Smooth muscle cell (in vitro differentiated cells): ENCODE measurements at regions not wholly inside any gene's neighbourhood (a gene's known extent, or its start where the extent isn't known, plus 50 kb on each side); places are given as distances from the start of the nearest gene placed in this dataset.
"Not testable (repeated sequence)": the region's sequence is repeated elsewhere in the genome, so short reads cannot be mapped to it uniquely, and the experiment has no call there.

Source experiments
- DNase-seq: peaks from one replicate; lab custom pipeline; 2025; ENCODE audit not compliant: unreplicated experiment; lab: John Stamatoyannopoulos, UW
- H2AFZ ChIP-seq: fragments of 200-600 bp; sonication (generic); 2 replicates; pipeline ENCODE4 v1.6.0; 2016; ENCODE audit warnings: antibody characterized with exemption, low read depth, mild to moderate bottlenecking
- H3F3A ChIP-seq: fragments of 200-600 bp; sonication (generic); 2 replicates; pipeline ENCODE4 v1.6.0; 2017; ENCODE audit warnings: antibody characterized with exemption, low read depth
- H3K27ac ChIP-seq: fragments of 200-600 bp; sonication (generic); 2 replicates; pipeline ENCODE4 v1.5.1; 2016; ENCODE audit warnings: low read depth, mild to moderate bottlenecking
- H3K27me3 ChIP-seq: fragments of 200-600 bp; sonication (generic); 2 replicates; pipeline ENCODE4 v1.6.1; 2016; ENCODE audit warnings: low read depth, mild to moderate bottlenecking
- H3K36me3 ChIP-seq: fragments of 200-600 bp; sonication (generic); 2 replicates; pipeline ENCODE4 v1.5.1; 2016; ENCODE audit warnings: low read depth
- H3K4me1 ChIP-seq: fragments of 200-600 bp; sonication (generic); 2 replicates; pipeline ENCODE4 v1.5.1; 2016; ENCODE audit warnings: low read depth
- H3K4me2 ChIP-seq: fragments of 200-600 bp; sonication (generic); 2 replicates; pipeline ENCODE4 v1.6.0; 2016; ENCODE audit warnings: mild to moderate bottlenecking
- H3K4me3 ChIP-seq: fragments of 200-600 bp; sonication (generic); 2 replicates; pipeline ENCODE4 v1.5.1; 2016; ENCODE audit warnings: mild to moderate bottlenecking
- H3K79me2 ChIP-seq: fragments of 200-600 bp; sonication (generic); 2 replicates; pipeline ENCODE4 v1.6.0; 2016; ENCODE audit warnings: low read depth, mild to moderate bottlenecking
- H3K9ac ChIP-seq: fragments of 200-600 bp; sonication (generic); 2 replicates; pipeline ENCODE4 v1.6.0; 2016; ENCODE audit warnings: low read depth
- H3K9me3 ChIP-seq: fragments of 200-600 bp; sonication (generic); replicated peaks from 2 replicates; pipeline ENCODE4 v1.5.1; 2016; ENCODE audit warnings: low read depth
- H4K20me1 ChIP-seq: fragments of 200-600 bp; sonication (generic); 2 replicates; pipeline ENCODE4 v1.6.0; 2016; ENCODE audit warnings: low read depth
- WGBS: methylation state at CpG from one replicate; pipeline ENCODE4 v1.1.7; 2016; ENCODE audit warnings: low lambda C conversion rate; 5-methylcytosine and 5-hydroxymethylcytosine counted together
- TF ChIP-seq, protein P1 (sequence below): fragments of 200-600 bp; sonication (generic); IDR thresholded peaks from 2 replicates; pipeline ENCODE4 v1.5.1; 2017; ENCODE audit warnings: borderline replicate concordance, mild to moderate bottlenecking, antibody characterized with exemption; ENCODE audit not compliant: insufficient read depth, poor library complexity, severe bottlenecking

DNA sequence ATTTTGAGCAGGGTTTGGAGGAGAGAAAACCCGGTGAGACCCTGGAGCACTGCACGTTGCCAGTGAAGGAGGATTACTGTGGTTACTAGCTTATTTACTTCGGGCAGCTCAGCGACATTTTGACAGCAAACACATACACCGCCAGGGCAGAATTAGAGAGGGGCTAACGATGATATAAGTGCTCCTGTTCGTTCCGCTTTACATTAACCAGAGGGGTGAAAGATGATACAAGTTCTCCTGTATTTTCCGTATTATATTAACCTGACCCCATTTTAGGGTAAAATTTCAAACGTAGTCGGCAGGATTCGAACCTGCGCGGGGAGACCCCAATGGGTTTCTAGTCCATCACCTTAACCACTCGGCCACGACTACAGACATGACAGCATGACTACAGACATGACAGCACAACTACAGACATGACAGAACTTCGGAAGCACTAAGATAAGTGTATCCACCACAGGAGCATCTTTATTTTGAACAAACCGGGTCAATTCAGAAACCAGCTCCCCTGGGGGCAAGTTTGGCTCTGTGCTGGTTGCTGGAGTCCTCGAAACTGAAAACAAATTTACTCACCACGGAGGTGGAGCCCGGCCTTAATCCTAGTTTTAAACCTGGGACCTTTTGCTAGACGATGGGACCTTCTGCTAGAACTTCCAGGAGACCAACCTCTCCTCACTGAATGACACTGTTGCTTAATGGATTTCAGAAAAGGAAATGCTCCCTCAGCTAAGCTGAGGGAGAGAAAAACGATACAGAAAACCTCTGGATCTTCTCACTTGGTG lies 80.4 kb upstream of the ZNF184 start:
- no peaks in the 10 kb centered on the region for H3K79me2 ChIP-seq
- TF ChIP-seq, protein P1, sequence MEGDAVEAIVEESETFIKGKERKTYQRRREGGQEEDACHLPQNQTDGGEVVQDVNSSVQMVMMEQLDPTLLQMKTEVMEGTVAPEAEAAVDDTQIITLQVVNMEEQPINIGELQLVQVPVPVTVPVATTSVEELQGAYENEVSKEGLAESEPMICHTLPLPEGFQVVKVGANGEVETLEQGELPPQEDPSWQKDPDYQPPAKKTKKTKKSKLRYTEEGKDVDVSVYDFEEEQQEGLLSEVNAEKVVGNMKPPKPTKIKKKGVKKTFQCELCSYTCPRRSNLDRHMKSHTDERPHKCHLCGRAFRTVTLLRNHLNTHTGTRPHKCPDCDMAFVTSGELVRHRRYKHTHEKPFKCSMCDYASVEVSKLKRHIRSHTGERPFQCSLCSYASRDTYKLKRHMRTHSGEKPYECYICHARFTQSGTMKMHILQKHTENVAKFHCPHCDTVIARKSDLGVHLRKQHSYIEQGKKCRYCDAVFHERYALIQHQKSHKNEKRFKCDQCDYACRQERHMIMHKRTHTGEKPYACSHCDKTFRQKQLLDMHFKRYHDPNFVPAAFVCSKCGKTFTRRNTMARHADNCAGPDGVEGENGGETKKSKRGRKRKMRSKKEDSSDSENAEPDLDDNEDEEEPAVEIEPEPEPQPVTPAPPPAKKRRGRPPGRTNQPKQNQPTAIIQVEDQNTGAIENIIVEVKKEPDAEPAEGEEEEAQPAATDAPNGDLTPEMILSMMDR, result no peak
- peak overlapping the region; percentile 94 for H2AFZ ChIP-seq
- H3F3A ChIP-seq, result peaks cover 8% of the 10 kb centered on the region
- no peaks in the 10 kb centered on the region for H3K27me3 ChIP-seq
- H3K4me3 ChIP-seq, result peak overlapping the region; percentile 52
- H3K4me2 ChIP-seq, result peak overlapping the region; percentile 89
- no peaks in the 10 kb centered on the region for H4K20me1 ChIP-seq
- DNase-seq, result no peak
- no peaks in the 10 kb centered on the region for H3K36me3 ChIP-seq
- peaks cover 5% of the 10 kb centered on the region for H3K4me1 ChIP-seq
- no peak overlapping the region for H3K27ac ChIP-seq
- H3K9me3 ChIP-seq, result no peaks in the 10 kb centered on the region
- H3K9ac ChIP-seq, result no peak overlapping the region
- WGBS, result 3% methylated on average over 23 of the region's 23 CpGs

DNA sequence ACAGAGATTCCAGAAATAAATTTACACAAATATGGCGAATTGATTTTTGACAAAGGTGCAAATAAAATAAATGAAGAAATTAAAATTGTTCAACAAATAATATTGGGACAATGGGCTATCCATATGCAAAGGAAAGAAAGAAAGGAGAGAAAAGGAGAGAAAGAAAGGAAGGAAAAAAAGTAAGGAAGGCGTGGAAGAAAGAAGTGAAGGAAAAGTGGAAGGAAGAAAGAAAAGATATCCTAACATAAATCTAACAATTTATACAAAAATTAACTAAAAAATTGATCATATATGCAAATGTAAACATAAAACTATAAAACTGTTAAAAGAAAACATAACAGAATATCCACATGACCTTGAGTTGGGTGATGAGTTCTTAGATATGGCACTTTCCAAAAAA lies 78.7 kb upstream of the ZNF184 start:
- Histone ChIP-seq H3K27me3 (no peaks in the 10 kb centered on the region), H3K4me1 (peaks cover 5% of the 10 kb centered on the region), H3K4me3 (peak overlapping the region; percentile 52), H3K4me2 (peak overlapping the region; percentile 89), H3K9me3 (no peaks in the 10 kb centered on the region), H3K36me3 (no peaks in the 10 kb centered on the region), H3F3A (peaks cover 23% of the 10 kb centered on the region), H3K27ac (no peak overlapping the region), H2AFZ (peak overlapping the region; percentile 94), H3K79me2 (no peaks in the 10 kb centered on the region), H4K20me1 (no peaks in the 10 kb centered on the region), H3K9ac (no peak overlapping the region)
- 93% methylated on average over 2 of the region's 2 CpGs for WGBS
- DNase-seq, result no peak
- TF ChIP-seq, protein P1, result no peak

DNA sequence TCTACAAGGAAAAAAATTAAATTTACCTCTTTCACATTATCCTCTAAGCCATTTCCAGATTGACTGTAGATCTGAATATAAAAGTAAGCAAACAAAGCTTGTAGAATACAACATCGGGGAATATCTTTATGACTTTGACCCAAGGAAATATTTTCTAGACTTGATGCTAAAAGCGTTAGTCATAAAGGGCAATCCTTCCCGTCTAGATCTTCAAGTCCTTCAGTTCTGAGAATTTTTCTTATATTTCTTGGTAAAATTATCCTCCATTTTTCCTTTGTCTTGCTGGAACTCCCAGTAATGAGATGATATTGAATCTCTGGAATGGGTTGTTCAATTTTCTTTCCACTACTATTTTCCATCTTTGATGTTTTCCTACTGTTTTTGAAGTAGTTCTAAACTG lies 77.8 kb upstream of the ZNF184 start:
- WGBS, result 93% methylated on average over 3 of the region's 3 CpGs
- no peak overlapping the region for H3K9ac ChIP-seq
- no peaks in the 10 kb centered on the region for H3K27me3 ChIP-seq
- no peak overlapping the region for H3K4me2 ChIP-seq
- peaks cover 5% of the 10 kb centered on the region for H3K4me1 ChIP-seq
- no peak overlapping the region for H3K27ac ChIP-seq
- peaks cover 29% of the 10 kb centered on the region for H3F3A ChIP-seq
- no peak overlapping the region for H2AFZ ChIP-seq
- no peaks in the 10 kb centered on the region for H3K36me3 ChIP-seq
- no peak overlapping the region for H3K4me3 ChIP-seq
- DNase-seq, result no peak
- TF ChIP-seq, protein P1, result no peak
- no peaks in the 10 kb centered on the region for H3K79me2 ChIP-seq
- H3K9me3 ChIP-seq, result no peaks in the 10 kb centered on the region
- H4K20me1 ChIP-seq, result no peaks in the 10 kb centered on the region

DNA sequence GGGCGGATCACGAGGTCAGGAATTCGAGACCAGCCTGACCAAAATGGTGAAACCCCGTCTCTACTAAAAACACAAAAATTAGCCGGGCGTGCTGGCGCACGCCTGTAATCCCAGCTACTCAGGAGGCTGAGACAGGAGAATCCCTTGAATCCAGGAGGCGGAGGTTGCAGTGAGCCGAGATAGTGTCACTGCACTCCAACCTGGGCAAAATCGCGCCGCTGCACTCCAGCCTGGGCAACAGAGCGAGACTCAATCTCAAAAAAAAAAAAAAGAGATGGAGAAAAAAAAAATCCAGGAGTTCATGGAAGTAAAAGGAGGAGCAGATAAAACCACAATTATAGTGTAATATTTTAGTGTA lies 76.3 kb upstream of the ZNF184 start:
- not testable (repeated sequence) for H3K27ac ChIP-seq, H3K4me3 ChIP-seq, H3K36me3 ChIP-seq, H3K4me1 ChIP-seq, H3K9me3 ChIP-seq, H3K27me3 ChIP-seq, H3K4me2 ChIP-seq, H3K9ac ChIP-seq, H3K79me2 ChIP-seq, H4K20me1 ChIP-seq, DNase-seq
- 94% methylated on average over 14 of the region's 14 CpGs for WGBS
- Histone ChIP-seq H3F3A (peaks cover 29% of the 10 kb centered on the region), H2AFZ (peak overlapping the region; percentile 94)
